ENCODE measurements at regions not wholly inside any gene's neighbourhood (a gene's known extent, or its start where the extent isn't known, plus 50 kb on each side); places are given as distances from the start of the nearest gene placed in this dataset.

GRCh38 chrX:124524852-124525251 is 178.5 kb downstream of the SH2D1A start:
- no peak for ATAC-seq

GRCh38 chrX:124529786-124530185 is 183.4 kb downstream of the SH2D1A start:
- no peak for ATAC-seq

GRCh38 chrX:124530803-124531202 is 184.4 kb downstream of the SH2D1A start:
- ATAC-seq, result no peak

GRCh38 chrX:124534536-124534935 is 188.2 kb downstream of the SH2D1A start:
- no peak for ATAC-seq

GRCh38 chrX:124540474-124540873 is 194.1 kb downstream of the SH2D1A start:
- peak; percentile 70 for ATAC-seq

GRCh38 chrX:124548571-124548970 is 202.2 kb downstream of the SH2D1A start:
- no peak for ATAC-seq

GRCh38 chrX:124555036-124555595 is 208.8 kb downstream of the SH2D1A start:
- ATAC-seq, result peak; percentile 81

GRCh38 chrX:124557976-124558375 is 211.6 kb downstream of the SH2D1A start:
- ATAC-seq, result no peak

GRCh38 chrX:124573468-124573867 is 227.1 kb downstream of the SH2D1A start:
- no peak for ATAC-seq

- no peak for ATAC-seq
Measured at GRCh38 chrX:124592744-124593143, 246.4 kb downstream of the SH2D1A start.

- ATAC-seq, result no peak
Measured at GRCh38 chrX:124594017-124594651, 247.8 kb downstream of the SH2D1A start.

- no peak for ATAC-seq
Measured at GRCh38 chrX:124605511-124605910, 259.1 kb downstream of the SH2D1A start.

- ATAC-seq, result no peak
Measured at GRCh38 chrX:124606724-124607123, 260.4 kb downstream of the SH2D1A start.

- no peak for ATAC-seq
Measured at GRCh38 chrX:124619710-124620109, 273.3 kb downstream of the SH2D1A start.

GRCh38 chrX:124634363-124634762 is 288.0 kb downstream of the SH2D1A start:
- ATAC-seq, result no peak

- no peak for ATAC-seq
Measured at GRCh38 chrX:124641737-124642491, 295.6 kb downstream of the SH2D1A start.

GRCh38 chrX:124646403-124646802 is 300.0 kb downstream of the SH2D1A start:
- ATAC-seq, result no peak

GRCh38 chrX:124651031-124651430 is 304.7 kb downstream of the SH2D1A start:
- ATAC-seq, result no peak

GRCh38 chrX:124665621-124666400 is 319.4 kb downstream of the SH2D1A start:
- no peak for ATAC-seq

GRCh38 chrX:124679199-124679598 is 332.8 kb downstream of the SH2D1A start:
- no peak for ATAC-seq

- no peak for ATAC-seq
Measured at GRCh38 chrX:124680287-124680686, 333.9 kb downstream of the SH2D1A start.

- ATAC-seq, result peak; percentile 36
Measured at GRCh38 chrX:124690495-124690894, 344.1 kb downstream of the SH2D1A start.

GRCh38 chrX:124699876-124700275 is 353.5 kb downstream of the SH2D1A start:
- ATAC-seq, result no peak

Data from esophagus mucosa (tissue), 1 donor.